ENCODE measurements at regions not wholly inside any gene's neighbourhood (a gene's known extent, or its start where the extent isn't known, plus 50 kb on each side); places are given as distances from the start of the nearest gene placed in this dataset.

GRCh38 chr1:244157731-244158438 lies 106.8 kb downstream of the ZBTB18 start:
- DNase-seq = no peak

GRCh38 chr1:244159646-244160045 lies 108.6 kb downstream of the ZBTB18 start:
- no peak for DNase-seq

GRCh38 chr1:244160455-244161235 lies 109.6 kb downstream of the ZBTB18 start:
- DNase-seq = no peak

- DNase-seq = no peak
Measured at GRCh38 chr1:244161236-244161510, 110.1 kb downstream of the ZBTB18 start.

GRCh38 chr1:244162786-244163530 lies 111.9 kb downstream of the ZBTB18 start:
- no peak for DNase-seq

GRCh38 chr1:244163861-244164510 lies 112.9 kb downstream of the ZBTB18 start:
- DNase-seq = no peak

GRCh38 chr1:244164511-244164890 lies 113.4 kb downstream of the ZBTB18 start:
- no peak for DNase-seq

- no peak for DNase-seq
Measured at GRCh38 chr1:244165021-244165420, 113.9 kb downstream of the ZBTB18 start.

- DNase-seq = no peak
Measured at GRCh38 chr1:244165701-244166100, 114.6 kb downstream of the ZBTB18 start.

- DNase-seq = no peak
Measured at GRCh38 chr1:244171241-244171985, 120.3 kb downstream of the ZBTB18 start.

- no peak for DNase-seq
Measured at GRCh38 chr1:244173240-244173639, 122.2 kb downstream of the ZBTB18 start.

GRCh38 chr1:244173769-244174168 lies 122.7 kb downstream of the ZBTB18 start:
- DNase-seq = no peak

- no peak for DNase-seq
Measured at GRCh38 chr1:244174922-244175521, 123.9 kb downstream of the ZBTB18 start.

GRCh38 chr1:244176201-244176600 lies 125.1 kb downstream of the ZBTB18 start:
- DNase-seq = no peak

- DNase-seq = no peak
Measured at GRCh38 chr1:244180256-244180655, 129.2 kb downstream of the ZBTB18 start.

GRCh38 chr1:244181867-244182266 lies 130.8 kb downstream of the ZBTB18 start:
- DNase-seq = no peak

- DNase-seq = no peak
Measured at GRCh38 chr1:244183037-244183436, 132.0 kb downstream of the ZBTB18 start.

- DNase-seq = no peak
Measured at GRCh38 chr1:244186372-244186771, 135.3 kb downstream of the ZBTB18 start.

GRCh38 chr1:244187310-244187709 lies 136.2 kb downstream of the ZBTB18 start:
- DNase-seq = no peak

- no peak for DNase-seq
Measured at GRCh38 chr1:244191581-244191980, 140.5 kb downstream of the ZBTB18 start.

- no peak for DNase-seq
Measured at GRCh38 chr1:244192325-244192724, 141.2 kb downstream of the ZBTB18 start.
